ENCODE measurements at regions not wholly inside any gene's neighbourhood (a gene's known extent, or its start where the extent isn't known, plus 50 kb on each side); places are given as distances from the start of the nearest gene placed in this dataset.
"Not testable (repeated sequence)": the region's sequence is repeated elsewhere in the genome, so short reads cannot be mapped to it uniquely, and the experiment has no call there.

- no peak for DNase-seq
These were observed 357.1 kb downstream of the LMO7 start for GRCh38 chr13:75993241-75993640.

- DNase-seq, result no peak
These were observed 350.7 kb downstream of the LMO7 start for GRCh38 chr13:75986818-75987217.

- DNase-seq, result no peak
These were observed 349.0 kb downstream of the LMO7 start for GRCh38 chr13:75985132-75985531.

DNA sequence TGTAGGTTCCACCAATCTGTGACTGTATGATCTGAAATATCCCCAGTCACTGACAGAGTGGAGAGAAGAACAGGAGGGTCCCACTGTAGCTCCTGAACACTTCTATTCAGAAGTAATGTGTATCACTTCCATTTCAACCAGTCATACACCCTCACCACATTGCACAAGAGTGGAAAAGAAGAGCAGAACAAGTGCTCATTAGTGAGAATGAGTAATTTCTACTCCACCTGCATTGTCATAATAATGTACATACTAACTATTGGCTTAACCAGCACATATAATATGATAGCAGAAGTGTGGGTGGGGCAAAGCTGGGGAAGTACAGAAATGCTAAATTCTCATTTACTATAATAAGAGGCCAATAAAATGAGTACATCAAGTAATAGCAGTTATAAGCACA lies 342.7 kb downstream of the LMO7 start:
- DNase-seq, result no peak

DNA sequence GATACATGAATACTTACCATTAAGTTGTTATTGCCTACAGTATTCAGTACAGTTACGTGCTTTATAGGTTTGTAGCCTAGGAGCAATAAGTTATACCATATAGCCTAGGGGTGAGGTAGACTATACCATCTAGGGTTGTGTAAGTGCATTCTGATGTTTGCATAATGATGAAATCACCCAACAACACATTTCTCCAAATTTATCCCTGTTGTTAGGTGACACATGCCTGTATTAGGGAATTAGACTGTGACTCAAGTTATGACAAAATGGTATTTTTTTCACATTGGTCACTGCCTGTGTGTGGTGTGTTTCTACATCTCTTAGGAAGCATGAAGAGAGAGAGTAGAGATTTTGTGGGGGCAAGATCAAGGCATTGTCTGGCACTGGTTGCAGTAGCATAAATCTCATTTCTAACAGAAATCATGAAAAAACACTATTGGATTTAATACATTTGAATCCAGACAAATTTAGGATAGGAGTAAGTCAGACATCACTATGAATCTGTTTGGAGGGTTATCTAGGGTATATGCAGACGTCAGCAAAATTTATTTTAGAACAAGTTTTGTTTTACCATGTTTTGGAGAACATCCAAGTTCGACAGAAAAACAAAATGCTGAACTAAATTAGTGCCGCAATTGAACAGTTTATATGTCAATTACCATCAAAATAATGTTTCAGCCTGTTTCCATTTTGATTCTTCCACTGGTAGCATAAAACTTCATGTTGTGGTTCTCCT lies 332.1 kb downstream of the LMO7 start:
- peak; percentile 3 for DNase-seq

GRCh38 chr13:75963302-75963701 lies 327.2 kb downstream of the LMO7 start:
- DNase-seq, result no peak

GRCh38 chr13:75961911-75962310 lies 325.8 kb downstream of the LMO7 start:
- DNase-seq, result no peak

DNA sequence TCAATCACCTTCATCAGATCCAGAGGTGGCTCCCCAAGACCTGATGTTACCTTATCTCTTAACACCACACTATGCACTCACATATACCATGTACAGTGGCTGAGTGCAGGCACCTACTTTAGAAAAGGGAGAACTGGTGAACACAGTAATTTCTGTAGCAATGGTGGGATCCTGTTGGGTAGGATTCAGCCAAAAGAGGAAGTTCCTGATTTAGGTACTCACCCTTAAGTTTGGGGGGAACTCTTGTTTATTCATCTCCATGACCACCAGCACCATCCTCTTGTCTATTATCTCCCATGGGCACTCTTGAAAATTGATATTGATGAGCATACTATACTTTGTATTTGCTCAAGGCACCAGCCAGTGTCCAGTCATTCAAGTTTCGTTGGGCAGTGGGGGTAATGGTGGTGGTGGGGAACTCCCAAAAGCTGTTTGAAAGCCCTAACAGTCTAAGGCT lies 324.4 kb downstream of the LMO7 start:
- no peak for DNase-seq

- no peak for DNase-seq
These were observed 323.8 kb downstream of the LMO7 start for GRCh38 chr13:75959861-75960481.

DNA sequence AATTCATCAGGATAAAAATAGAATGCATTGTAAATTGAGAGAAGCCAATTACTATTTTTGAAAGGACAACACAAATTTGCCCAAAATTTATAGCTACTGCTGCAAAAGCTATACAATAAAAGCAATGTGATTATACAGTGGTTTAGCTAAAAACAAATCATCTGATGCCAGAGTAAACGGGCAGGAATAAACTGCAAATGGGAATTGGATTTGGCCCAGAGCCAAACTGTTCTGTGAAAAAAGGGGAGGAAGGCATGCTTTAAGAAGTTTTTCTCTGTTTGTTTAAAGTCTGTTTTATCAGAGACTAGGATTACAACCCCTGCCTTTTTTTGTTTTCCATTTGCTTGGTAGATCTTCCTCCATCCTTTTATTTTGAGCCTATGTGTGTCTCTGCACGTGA lies 317.5 kb downstream of the LMO7 start:
- DNase-seq, result not testable (repeated sequence)

- no peak for DNase-seq
These were observed 311.3 kb downstream of the LMO7 start for GRCh38 chr13:75947448-75947847.

DNA sequence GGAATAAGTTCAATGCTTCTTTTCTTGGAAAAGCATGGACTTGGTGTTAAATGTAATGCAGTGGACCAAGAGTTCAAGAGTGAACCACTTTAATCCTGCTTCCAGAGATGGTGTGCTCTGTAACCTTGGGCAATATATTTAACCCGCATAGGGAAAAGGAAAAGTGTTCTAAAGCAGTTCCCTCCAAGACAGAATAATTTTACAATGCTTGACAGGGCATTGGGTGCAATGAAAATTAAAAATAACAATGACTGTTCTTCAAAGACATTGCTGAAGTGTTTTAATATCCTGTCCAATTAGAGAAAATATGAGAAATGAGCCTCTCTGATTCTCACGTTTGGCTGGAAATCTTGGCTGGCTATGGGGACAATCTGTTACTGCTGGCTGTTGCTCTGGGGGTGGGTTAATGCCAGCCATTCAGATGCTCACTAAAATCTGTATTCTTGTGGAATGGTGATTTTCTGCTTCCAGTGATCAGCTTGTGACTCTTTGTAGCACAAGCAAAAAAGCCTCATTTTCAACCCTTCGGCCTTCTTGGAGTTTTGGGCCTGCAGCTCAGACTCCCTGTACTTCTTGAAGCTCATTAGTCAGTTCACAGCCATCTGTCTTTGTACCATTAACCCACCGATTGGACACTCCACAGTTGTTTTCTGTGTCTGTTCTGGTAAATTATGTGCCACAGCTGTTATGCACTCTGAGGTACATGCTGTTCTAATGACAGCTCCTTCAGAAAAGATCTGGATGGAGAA lies 310.6 kb downstream of the LMO7 start:
- no peak for DNase-seq

GRCh38 chr13:75945841-75946482 lies 309.8 kb downstream of the LMO7 start:
- no peak for DNase-seq

DNA sequence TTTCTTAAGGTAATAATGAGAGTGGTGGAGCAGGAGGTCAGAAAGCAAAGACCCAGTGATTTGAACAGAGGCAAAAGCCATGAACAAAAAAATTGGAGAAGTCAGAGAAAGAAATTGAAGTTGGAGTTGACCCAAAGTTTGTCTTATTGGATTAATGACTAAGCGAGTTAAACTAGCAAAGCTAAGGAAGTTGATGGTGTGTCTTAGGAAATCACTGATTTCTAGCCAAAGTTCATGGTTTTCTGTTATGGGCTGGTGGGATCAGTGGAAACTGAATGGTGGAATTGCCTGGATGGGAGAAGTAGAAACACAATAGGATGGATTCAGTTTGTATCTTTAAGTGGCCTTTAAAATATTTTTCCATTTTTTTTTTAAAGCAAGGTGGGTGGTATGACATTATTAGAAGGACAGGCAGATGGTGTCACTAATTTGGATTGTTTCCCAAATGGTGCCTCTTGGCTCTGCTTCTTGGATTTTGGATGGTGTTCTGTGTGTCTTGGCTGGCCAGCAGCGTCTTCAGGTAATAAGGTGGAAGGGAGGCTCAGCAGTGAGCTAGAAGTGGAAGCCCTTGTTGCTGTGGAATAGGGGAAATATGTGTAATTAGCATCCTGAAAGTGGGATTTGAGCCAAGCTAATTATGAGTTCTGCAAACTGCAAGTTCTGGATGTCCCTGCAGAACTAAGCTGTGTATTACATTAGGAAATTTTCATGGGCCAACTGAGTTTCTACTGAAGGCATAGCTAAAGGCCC lies 302.9 kb downstream of the LMO7 start:
- no peak for DNase-seq

- DNase-seq, result no peak
These were observed 300.7 kb downstream of the LMO7 start for GRCh38 chr13:75936791-75937190.

- no peak for DNase-seq
These were observed 299.7 kb downstream of the LMO7 start for GRCh38 chr13:75935805-75936204.

DNA sequence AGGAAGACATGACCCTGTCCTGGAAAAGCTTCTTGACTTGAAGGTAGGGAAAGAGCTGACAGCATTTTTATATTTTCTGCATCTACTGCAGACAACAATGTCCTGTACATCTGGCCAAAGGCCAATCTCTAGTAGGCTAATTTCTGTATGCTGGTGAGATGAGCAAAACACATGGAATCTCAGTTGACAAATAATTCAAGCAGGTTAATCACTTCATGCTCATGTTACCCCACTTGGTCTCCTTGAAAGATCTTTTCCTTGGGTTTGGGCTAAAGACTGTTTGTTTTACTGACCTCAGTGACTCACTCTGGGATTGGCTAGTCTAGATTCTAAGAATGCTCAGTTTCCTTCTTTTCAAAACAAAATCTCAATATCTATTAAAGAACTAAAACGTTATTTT lies 298.8 kb downstream of the LMO7 start:
- DNase-seq, result no peak

- no peak for DNase-seq
These were observed 296.5 kb downstream of the LMO7 start for GRCh38 chr13:75932636-75933035.

- no peak for DNase-seq
These were observed 295.0 kb downstream of the LMO7 start for GRCh38 chr13:75931116-75931515.

DNA sequence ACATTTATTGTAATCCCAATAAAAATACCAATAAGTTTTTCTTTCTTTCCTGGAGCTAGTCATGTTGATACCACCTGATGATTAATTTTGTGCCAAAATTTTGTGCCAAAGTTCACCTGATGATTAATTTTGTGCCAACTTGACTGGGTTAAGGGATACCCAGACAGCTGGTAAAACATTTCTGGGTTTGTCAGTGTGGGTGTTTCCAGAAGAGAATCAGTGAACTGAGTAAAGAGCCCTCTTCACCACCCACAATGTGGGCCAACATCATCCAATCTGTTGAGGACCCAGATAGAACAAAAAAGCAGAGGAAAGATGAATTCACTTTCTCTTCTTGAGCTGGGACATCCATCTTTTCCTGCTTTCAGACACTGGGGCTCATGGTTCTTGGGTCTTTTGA lies 292.9 kb downstream of the LMO7 start:
- DNase-seq, result no peak

DNA sequence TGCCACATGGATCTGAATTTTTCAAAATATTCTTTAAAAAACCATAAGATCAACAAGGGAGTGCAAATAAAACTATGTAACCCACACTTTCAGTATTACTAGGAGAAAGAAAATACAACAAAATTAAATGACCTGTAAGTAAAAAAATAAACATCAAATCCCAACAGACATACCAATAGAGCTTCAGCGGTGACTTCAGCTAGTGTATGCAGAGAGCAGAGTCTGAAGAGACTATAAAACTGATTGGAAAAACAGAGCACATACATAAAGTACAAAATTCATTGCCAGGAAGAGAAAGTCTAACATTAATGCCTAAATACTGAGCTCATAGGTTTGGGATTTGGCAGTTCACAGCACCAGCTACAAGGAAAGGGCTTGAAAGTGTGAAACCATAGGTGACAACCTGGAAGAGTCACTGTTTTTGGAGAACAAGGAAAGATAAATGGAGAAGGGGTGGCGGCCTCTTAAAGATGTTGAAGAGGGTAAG lies 291.1 kb downstream of the LMO7 start:
- no peak for DNase-seq

- no peak for DNase-seq
These were observed 284.4 kb downstream of the LMO7 start for GRCh38 chr13:75920536-75920935.
